ENCODE measurements at regions not wholly inside any gene's neighbourhood (a gene's known extent, or its start where the extent isn't known, plus 50 kb on each side); places are given as distances from the start of the nearest gene placed in this dataset.
A peak's percentile ranks its signal among the peaks of the same experiment; 100 is the strongest.

DNA sequence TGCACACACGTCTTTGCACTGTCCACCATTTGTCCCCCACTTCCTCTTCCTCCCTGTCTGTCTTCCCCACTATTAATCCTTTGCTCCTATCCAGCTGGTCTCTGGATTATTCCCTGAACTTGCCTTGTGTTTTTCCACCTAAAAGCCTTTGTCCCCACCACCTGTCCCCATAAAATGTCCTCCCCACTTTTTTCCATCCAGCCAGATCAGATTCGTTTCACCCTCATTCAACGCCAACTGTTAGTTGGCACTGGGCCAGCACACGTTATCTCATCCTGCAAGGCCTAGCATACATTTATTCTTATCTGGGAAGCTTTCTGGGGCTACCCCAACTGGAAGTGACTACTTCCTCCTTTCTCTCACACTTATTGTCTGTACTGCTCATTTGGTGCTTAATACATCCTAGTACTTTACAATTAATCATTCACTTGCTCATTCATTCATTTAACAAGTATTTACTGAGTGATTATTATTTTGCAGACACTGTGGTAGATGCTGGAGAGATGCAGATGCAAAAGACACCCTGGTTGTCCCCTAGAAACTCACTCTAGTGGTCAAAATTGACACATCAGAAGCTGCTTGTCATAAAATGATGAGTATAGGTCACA is 96.2 kb downstream of the RASSF10 start:
- DNase-seq = peak; percentile 66 to 81

DNA sequence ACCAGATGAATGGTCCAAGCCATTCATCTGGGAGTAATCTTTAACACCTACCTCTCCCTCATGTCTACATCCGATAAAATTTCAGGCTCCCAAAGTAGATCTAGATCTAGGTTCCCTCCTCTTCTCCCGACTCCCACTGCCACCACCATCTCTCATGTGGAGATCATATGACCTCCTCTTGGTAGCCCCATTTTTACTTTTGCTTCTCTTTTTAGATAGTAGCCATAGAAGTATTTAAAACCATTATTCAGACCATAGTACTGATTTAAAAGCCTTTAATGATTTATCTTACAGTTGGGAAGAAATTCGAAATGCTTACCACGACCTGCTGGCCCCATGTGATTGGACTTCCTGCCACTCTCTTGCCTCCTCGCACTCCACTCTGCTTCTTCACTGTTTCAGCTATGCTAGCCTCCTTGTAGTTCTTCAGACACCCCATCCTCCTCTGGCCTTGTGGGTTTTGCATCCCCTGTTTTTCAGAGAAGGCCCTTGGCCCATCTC is 98.5 kb downstream of the RASSF10 start:
- DNase-seq = no peak

DNA sequence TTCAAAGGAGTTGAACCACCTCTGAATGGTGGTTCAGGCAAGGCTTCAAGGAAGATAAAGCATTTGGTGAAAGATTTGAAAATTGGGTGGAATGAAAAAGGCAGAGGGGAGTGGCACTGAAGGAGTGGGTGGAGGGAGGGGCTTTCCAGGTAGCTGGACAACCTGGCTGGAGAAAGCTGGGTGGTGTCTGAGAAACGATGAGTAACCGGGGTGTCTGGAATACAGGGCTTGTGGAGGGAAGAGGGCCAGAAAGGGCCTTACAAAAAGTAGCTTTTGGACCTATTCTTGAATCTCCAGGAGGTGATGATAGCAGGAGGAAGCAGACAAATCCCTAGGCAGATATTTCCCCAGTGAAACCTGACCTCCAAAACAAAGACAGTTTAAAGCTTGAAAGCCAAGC is 99.3 kb downstream of the RASSF10 start:
- no peak for DNase-seq

DNA sequence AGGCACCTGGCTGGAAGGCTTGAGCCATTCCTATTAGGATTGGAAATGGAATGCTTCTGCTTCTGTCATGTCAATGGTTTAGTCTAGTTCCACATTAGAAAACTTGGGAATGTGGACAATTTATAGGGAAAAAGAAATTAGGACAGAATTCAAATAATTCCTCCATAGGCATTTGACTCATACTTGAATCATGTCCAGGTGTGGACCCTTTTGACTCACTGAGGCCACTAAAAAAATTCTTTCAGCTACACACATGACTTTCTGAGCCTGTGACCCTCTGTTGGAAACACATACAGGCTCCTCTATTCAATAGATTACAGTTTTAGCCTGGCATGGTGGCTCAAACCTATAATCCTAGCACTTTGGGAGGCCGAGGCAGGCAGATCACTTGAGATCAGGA is 100.5 kb downstream of the RASSF10 start:
- no peak for DNase-seq

DNA sequence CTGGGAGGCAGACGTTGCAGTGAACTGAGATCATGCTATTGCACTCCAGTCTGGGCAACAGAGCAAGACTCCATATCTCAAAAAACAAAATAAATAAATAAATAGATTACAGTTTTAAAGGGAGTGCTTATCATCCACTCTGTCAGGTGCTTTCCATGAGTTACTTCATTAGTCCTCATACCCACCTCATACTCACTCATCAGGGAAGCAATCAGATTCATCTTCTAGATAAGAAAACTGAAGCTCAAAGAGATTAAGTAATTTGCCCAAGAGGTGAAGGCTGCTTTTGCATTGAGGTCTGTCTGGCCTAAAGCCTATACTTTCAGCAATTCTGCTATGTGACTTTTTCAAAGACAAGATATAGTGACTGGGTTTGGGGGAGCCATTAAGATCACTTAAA is 101.0 kb downstream of the RASSF10 start:
- no peak for DNase-seq

DNA sequence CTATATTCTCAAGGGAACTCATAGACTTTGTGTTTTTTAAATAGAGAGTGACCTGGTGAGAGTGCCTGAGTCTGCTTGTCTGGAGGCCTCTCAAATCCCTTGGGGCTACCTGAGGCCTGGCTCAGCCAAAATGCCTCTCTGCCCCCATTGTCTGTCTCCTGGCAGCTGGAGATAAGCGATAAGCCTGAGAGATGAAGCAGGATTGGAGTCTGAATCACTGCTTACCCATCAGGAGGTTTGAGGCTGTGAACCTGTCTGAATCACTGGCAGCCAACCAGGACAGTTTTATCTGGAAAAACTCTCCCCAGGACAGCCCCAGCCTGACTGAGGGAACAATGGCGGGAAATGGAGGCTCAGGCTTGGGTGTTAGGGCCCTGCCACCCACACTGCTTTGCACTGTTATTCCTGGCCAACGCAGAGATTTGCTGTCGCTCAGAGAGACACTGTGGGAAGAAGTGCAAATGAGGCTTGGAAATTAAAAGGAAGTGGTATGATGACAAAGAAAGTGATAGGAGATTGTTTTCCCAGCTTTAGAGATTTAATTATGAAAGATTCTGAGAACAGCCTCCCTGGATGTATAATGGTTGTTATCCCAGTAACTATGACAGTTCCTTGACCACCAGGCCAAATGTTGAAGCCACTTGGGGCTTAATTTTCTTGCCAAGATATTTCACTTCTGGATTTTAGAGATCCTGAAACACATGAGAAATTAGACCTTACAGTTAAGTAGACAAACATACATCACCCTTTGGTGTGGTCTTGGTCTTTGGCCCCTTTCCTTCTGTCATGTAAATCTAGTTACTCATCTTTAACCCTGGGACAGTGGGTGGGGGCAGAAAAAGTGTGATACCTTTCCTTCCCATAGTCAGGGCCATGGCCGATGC is 102.1 kb downstream of the RASSF10 start:
- no peak for DNase-seq

DNA sequence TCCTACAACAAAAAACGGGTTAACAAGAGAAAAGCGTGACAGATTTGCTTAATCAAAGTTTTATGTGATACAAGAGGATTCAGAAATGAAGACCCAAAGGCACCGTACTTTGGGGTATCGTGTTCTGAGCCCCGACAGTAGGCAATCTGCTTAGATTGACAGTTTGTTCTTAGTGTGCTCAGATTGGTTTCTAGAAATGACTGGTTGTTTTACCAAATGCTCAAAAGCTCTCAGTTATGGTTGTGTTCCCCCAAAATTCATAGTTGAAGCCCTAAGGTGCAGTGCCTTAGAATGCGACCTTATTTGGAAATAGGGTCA is 102.7 kb downstream of the RASSF10 start:
- no peak for DNase-seq

DNA sequence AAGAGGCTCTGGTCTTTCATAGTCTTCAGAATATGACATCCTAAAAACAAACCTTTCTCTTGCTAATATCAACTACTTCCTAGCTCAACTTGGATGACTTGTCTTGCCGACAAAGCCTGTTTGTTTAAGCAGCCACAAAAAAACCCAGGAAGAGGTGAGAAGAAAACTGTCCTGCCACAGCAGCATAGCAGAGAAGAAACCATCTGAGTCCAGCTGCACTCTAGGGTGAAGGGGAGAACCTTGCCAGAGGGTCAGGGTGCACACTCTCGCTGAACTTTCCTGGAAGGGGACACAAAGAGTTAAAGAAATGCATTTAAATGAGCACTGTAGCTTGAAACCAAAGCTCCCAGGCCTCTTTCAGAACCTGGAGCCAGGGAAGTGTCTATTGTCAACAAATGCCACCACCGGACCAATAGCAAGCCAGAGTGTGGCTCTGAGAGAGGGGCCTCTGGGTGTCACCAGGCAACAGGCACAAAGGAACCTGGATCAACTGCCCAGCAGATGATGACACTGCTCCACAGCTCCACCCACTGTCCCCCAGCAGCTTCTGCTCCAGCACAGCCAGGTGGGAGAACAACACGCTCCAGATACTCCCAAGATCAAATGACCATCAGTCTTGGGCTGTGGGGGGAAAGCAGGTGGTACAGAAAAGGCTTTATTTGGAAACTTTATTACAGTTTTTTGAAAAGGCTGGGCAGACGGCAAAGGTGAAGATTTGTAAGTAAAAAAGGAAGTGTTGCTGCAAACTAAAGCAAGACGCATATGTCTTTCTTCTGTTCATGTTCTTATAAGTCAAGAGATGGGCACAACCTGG is 105.7 kb downstream of the RASSF10 start:
- DNase-seq = peak; percentile 81 to 90

DNA sequence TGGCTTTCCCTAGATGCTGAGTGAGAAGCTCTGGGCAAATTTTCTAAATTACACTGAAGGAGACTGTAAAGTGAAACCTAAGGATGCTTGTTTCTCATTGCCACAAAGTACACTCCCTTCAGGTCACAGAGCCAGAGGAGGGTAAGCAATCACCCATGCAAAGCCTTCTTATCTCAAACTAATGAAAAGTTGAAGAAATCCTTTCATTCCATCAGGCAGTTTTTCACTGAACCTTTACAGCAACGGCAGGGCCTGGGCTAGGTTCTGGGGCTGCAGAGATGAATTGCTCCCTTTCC is 106.2 kb downstream of the RASSF10 start:
- DNase-seq = no peak

DNA sequence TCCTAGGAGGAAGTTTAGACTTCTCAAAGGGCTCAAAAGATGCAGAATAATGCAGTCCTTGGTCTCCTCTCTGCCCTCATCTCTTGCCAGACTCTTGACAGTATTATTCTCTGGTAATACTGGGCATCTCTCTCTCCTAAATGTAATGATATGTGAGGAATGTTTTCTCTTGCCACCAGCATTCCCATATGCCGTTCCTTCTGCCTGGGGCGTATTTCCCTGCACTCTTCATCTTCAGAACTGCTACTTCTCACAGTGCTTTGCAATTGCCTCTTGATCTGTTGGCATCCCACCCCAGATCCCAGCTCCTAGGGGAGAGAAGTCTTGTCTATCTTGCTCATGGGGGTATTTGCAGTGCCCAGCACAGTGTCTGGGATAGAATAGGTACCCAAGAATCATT is 107.4 kb downstream of the RASSF10 start:
- DNase-seq = no peak

DNA sequence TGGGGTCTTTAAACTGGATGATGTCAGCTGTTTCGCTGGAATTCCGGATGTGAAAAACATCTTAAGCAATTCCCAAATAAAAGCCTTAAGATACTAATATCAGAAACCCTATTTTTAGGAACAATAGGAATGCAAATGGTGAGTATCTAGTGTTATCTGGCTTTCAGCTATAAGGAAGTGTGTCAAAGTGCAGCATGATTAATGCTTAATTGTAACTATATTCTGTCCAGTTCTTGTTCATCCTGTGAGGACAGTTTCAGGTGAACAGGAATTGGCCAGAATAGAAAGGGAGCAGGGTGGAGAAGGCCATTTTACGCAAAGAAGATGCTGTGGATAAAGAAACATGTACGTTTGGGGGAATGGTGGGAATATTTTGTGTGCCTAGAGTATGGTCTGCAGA is 108.2 kb downstream of the RASSF10 start:
- no peak for DNase-seq

DNA sequence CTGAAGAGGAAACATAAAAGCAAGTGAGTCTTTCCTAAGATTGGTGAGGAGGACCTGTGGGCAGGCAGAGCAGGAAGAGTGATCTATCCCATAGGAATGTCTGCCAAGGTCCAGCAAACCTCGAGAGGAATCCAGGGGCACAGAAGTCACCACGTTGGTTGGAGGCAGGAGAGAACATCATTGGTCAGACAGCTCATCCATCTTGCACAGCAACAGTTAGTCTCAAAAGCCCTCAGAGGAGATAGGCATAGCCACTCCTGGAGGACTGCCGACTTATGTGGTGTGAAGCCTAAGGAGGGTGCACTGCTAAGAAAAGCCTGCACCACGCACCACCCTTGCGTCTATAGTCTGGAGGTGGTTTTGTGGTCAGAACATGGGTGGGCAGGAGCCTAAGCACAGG is 109.1 kb downstream of the RASSF10 start:
- DNase-seq = no peak

DNA sequence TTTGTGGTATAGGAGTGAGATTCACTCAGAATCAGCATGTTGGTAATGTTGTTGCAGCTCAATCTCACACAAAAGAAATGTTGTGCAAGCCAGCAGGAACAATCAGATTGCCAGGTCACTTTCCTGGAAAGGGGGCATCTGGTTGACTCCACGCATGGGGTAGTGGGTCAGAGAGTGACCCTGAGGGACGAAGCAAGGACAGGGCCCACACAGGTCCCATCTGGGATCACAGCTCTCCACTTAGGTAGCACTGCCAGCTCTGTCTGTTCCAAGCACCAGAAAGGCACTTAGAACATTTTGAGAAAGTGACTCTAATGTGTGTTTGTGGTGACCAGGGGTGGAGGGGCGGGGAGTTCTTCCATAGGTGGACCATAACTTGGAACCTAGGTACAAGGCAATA is 109.5 kb downstream of the RASSF10 start:
- no peak for DNase-seq

DNA sequence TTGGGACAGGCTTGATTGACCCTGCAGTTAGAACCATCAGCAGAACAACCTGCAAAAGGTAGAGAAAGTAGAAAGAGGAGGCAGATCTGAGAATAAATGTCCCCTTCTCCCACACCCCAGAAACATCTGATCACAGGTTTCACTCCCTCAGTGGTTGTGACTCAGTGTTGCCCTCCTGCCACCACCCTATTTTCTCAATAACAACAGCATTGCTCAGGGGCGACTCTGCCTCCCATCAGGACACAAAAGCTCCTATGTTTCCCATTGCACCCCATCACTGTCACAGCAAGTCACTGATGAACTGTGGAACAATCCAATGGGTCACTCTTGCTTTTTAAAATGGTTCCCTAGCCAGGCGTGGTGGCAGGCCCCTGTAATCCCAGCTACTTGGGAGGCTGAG is 110.2 kb downstream of the RASSF10 start:
- no peak for DNase-seq

DNA sequence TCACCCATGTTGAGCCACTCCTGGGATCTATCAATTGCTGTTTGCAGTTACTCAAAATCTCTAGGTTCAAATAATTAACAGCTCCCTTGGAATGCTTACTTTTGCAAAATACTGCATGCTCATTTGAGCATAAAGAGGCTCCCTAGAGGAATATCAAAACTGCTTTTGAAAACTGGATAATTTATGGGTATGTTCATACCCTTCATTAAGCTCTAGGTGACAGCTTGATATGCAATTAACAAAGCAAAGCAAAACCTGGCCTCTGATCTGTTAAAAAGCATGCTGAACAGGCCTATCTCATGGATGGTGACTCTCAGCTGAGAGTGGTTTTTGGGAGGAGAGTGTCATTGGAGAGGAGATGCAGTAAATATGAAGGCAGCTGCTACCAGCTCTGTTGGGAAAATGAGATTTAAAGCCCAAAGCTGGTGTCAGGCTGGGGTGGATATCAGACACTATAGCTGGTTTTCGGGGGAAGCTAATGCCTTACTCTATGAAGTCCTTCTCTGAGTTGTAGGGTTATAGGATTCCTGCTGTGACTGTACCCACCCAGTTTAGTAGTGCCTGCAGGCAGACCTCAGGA is 110.9 kb downstream of the RASSF10 start:
- peak in 1 of 2 experiments; percentile 29 for DNase-seq

DNA sequence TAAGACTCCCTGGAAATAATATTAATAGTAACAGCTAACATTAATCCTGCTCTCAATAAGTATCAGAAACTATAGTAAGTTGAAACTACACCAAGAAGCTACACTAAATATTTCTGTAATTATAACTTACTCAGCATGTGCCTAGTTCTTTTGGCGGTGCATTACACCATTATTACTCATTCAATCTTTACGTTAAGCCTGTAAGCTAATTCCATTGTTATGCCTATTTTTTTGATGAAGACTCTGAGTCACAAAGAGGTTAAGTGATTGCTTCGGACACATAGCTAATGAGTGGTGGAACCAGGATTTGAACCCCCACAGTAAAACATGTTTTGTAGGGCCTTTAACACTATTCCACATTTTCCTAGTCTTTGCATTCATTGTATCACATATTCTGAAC is 111.6 kb downstream of the RASSF10 start:
- no peak for DNase-seq

DNA sequence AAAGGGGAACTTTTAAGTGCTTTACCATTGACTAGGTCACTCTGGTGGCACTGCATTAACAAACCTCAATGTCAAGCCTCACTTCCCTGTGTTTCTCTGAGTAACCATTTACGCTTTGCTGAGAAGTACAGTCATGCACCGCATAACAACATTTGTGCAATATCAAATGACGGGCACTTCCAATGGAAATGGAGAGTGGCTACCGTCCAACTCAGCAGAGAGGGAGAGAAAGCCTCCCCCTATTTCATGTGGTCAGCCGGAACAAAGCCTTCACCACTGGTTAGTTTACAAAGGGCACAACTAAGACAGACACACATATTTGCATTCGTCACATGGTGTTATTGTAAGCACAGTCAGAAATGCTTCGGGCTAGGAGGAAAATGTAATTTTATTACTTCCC is 117.3 kb downstream of the RASSF10 start:
- DNase-seq = peak; percentile 56 to 85

DNA sequence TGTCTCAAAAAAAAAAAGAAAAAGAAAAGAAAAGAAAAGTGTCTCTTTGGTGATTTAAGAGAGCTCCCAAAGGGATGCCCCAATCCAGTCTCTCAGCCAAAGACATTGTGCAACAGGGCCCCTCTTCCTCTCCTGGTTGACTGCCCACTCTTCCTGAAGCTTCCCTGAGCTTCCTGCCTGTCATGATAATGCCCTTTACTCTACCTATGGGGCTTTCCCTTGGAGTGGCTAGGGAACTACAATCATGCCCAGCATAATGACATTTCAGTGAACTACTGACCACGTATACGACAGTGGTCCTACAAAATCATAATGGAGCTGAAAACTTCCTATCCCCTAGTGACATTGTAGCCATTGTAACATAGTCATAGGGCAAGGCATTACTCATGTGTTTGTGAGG is 118.0 kb downstream of the RASSF10 start:
- no peak for DNase-seq

DNA sequence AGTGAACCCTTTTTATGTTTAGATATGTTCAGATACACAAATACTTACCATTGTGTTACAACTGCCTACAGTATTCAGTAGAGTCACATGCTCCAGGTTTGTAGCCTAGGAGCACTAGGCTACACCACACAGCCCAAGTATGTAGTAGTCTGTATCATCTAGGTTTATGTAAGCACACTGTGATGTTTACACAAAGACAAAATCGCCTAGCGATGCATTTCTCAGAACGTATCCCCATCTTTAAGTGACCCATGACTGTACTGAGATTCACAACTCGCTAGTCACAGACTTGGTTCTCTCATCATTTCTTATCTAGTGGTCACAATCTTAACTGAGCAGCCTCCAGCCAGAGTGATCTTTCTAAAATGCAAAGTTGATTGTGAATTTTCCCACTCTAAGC is 119.2 kb downstream of the RASSF10 start:
- no peak for DNase-seq

DNA sequence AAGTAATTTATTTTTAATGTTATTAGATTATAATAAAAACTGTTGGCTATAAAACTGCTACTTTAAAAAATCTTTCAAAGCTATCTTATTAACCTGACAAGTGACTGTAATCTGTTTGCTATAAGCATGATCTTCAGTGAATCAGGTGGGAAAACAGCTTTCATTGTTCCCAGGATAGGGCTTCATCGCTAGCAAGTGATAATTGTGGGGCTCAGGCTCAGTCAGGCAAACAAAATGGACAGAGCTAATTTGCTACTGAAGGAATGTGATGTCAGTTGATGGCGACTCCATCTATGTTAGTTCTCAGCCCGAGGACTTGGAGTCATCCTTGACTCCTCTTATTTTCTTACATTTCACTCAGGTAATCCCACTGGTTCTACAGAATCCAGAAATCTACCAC is 125.0 kb downstream of the RASSF10 start:
- no peak for DNase-seq

DNA sequence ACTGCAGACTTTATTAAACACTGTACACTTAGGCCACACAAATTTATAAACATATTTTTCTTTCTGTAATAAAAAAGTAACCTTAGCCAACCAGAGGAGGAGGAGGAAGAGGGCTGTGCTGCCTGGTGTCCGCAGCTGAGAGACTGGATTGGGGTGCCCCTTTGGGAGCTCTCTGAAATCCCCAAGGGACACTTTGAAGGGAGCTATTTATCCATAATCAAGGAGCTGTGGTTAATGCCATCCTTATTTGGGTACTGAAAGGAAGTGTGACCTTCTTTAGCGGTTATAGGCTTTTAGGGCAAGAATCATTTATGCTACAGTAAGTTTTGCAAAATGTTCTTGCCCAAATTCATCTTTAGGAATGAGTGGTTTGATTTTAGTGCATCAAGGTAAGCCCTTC is 125.8 kb downstream of the RASSF10 start:
- DNase-seq = no peak

DNA sequence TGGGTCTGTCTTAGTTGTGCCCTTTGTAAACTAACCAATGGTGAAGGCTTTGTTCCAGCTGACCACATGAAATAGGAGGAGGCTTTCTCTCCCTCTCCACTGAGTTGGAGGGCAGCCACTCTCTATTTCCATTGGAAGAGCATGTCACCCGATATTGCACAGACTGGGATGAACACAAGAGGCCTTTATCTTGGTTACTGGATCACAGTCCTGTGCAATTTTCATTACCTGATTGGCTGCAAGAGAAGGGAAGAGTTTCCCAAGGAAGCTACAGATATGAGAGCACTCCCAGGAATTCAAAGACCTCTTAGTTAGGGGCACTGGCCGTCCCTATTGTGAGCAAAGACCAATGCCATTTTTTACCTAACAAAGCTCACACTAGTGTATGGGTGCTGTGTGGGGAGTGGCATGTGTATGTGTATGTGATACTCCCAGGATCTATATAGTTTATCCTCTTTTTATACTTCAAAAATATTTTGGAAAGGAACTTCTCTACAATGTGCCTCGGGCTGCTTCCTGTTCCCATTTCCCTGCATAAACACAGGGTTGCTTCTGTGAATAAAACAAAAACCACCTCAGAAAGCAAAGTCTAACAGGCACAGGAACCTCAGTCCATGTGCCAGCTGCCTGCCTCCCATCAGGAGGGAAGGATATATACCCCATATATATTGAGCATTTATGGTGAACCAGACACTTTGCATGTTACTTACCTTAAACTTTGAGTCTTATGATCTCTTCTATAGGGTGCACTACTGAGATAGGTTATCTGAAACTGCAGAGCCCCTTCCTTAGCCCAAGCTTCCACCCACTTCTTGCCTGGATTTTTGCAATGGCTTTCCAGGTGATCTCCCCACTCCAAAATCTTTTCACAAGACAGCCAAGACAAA is 126.5 kb downstream of the RASSF10 start:
- DNase-seq = peak in 1 of 2 experiments; percentile 57

DNA sequence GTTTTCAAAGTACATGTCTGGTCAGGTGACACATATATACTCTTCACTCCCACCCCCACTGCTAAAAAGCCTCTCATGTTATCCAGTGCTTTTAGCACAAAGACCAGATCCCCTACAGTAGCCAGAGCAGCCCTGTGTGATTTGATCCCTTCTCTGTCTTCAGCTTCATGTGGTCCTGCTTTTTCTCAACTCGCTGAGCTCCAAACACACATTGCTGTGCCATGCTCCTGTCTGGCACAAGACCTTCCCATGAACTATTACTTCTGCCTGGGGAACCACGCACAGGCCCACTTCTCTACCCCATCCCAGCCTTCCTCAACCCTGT is 127.1 kb downstream of the RASSF10 start:
- DNase-seq = no peak

All from NCI-H2081 (cell line).